ENCODE measurements at regions not wholly inside any gene's neighbourhood (a gene's known extent, or its start where the extent isn't known, plus 50 kb on each side); places are given as distances from the start of the nearest gene placed in this dataset.
"Not testable (repeated sequence)": the region's sequence is repeated elsewhere in the genome, so short reads cannot be mapped to it uniquely, and the experiment has no call there.

DNA sequence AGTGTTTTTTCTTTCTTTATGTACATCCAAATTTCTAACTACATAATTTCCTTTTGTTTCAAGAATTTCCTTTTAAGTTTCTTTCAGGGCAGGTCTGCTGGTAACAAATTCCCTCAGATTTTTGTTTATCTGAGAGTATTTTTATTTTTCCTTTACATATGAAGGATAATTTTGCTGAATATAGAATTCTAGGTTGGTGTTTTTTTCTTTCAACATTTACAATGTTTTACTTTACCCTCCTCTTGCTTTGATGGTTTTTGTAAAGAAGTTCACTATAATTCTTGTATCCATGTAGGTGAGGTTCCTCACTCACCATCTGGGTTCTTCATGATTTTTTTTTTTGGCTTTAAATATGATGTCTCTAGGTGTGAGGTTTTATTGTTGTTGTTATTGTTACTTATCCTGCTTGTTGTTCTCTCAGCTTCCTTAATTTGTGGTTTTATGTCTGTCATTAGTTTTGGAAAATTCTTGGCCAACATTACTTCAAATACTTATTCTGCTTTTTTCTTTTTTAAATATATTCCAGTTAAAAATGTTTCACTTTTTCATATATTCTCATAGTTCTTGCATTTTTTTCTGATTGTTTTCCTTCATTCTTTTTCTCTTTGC is 580.1 kb upstream of the CITED2 start:
- H3K4me3 ChIP-seq (ENCODE audit: low read depth, low read length), result no peak overlapping the region

DNA sequence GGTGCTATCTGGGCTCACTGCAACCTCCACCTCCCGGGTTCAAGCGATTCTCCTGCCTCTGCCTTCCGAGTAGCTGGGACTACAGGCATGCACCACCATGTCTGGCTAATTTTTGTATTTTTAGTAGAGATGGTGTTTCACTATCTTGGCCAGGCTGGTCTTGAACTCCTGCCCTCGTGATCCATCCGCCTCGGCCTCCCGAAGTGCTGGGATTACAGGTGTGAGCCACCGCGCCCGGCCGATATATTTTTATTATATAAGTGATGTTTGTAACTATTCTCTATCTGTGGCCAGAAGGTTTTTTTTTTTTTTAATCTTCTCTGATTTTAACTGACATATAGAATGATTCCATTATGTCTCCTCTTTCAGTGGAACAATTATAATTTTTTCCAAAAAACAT is 579.3 kb upstream of the CITED2 start:
- not testable (repeated sequence) for H3K4me3 ChIP-seq (ENCODE audit: low read depth, low read length); DNase-seq (ENCODE audit: low read depth)

More for the DNA sequence above, 580.1 kb upstream of the CITED2 start:
- TF ChIP-seq, protein P1, sequence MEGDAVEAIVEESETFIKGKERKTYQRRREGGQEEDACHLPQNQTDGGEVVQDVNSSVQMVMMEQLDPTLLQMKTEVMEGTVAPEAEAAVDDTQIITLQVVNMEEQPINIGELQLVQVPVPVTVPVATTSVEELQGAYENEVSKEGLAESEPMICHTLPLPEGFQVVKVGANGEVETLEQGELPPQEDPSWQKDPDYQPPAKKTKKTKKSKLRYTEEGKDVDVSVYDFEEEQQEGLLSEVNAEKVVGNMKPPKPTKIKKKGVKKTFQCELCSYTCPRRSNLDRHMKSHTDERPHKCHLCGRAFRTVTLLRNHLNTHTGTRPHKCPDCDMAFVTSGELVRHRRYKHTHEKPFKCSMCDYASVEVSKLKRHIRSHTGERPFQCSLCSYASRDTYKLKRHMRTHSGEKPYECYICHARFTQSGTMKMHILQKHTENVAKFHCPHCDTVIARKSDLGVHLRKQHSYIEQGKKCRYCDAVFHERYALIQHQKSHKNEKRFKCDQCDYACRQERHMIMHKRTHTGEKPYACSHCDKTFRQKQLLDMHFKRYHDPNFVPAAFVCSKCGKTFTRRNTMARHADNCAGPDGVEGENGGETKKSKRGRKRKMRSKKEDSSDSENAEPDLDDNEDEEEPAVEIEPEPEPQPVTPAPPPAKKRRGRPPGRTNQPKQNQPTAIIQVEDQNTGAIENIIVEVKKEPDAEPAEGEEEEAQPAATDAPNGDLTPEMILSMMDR (IDR thresholded peaks at IDR 0.05; ENCODE audit: insufficient read depth, low read depth, low read length, missing control alignments), result no peak
- DNase-seq (ENCODE audit: low read depth), result no peak

DNA sequence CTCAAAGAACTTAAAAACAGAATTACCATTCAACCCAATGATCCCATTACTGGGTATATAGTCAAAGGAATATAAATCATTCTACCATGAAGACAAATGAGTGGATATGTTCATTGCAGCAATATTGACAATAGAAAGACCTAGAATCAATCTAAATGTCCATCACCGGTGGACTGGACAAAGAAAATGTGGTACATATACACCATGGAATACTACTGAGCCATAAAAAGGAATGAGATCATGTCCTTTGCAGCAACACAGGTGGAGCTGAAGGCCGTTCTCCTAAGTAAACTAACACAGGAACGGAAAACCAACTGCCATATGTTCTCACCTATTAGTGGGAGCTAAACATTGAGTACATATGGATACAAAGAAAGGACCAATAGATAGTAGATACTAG is 576.7 kb upstream of the CITED2 start:
- TF ChIP-seq, protein P1 (IDR thresholded peaks at IDR 0.05; ENCODE audit: insufficient read depth, low read depth, low read length, missing control alignments), result no peak
- no peak for DNase-seq (ENCODE audit: low read depth)
- H3K4me3 ChIP-seq (ENCODE audit: low read depth, low read length), result no peak overlapping the region

DNA sequence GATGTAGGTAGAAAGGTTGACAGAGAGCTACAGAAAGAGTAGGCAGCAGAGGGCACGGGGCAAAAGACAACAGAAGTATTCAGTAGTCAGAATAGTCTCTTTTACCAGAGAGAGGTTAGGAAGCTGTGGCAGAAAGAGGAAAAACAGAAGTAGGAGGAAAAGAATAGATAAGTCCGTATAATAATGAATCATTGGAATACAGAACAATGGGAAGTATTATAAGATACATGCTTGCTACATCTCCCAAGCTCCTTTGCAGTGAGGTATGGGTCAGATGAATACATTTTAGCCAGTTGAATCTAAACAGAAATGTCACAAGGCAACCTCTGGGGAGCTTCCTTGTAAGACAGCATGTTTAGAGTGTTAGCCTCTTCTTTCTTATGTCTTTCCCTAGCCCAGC is 570.5 kb upstream of the CITED2 start:
- H3K4me3 ChIP-seq (ENCODE audit: low read depth, low read length), result no peak overlapping the region
- TF ChIP-seq, protein P1 (IDR thresholded peaks at IDR 0.05; ENCODE audit: insufficient read depth, low read depth, low read length, missing control alignments), result no peak
- no peak for DNase-seq (ENCODE audit: low read depth)

DNA sequence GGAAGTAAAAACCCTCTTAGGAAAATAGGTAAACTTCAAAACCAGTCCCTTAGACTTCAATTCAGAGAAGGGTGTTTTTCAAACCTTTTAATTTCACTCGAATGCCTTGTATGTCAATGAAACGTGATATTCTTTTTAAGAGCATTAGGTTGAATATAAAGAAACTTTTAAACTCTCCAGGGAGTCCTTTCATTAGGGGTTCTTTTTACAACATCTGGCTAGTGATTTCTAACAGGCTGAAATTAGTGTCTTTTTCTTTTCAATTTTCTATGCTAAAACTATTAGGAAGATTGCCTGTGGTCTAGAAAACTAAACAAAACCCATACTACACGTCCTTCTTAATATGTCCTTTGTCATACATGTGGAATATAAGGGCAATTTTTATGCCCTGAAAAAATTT is 569.7 kb upstream of the CITED2 start:
- DNase-seq (ENCODE audit: low read depth), result no peak
- H3K4me3 ChIP-seq (ENCODE audit: low read depth, low read length), result no peak overlapping the region
- TF ChIP-seq, protein P1 (IDR thresholded peaks at IDR 0.05; ENCODE audit: insufficient read depth, low read depth, low read length, missing control alignments), result no peak

DNA sequence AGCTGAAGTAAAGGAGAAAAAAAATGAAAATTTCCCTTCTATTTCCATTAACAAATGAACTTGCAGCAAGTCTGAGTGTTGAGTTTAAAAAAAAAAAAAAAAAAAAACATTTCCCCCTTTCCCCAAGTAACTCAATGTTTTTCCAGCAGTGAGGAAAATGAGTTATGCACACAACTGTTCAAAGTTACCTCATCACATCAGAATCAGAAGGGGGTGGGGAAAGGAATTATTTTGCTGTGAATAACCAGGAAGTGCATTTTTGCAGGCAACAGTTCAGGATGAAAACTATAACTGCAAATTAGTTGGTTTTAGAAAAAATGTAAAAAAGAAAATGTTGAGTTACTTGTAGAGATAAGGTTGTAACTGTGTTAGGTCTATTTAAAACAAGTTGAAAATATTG is 568.9 kb upstream of the CITED2 start:
- TF ChIP-seq, protein P1 (IDR thresholded peaks at IDR 0.05; ENCODE audit: insufficient read depth, low read depth, low read length, missing control alignments), result no peak
- H3K4me3 ChIP-seq (ENCODE audit: low read depth, low read length), result no peak overlapping the region
- DNase-seq (ENCODE audit: low read depth), result no peak

DNA sequence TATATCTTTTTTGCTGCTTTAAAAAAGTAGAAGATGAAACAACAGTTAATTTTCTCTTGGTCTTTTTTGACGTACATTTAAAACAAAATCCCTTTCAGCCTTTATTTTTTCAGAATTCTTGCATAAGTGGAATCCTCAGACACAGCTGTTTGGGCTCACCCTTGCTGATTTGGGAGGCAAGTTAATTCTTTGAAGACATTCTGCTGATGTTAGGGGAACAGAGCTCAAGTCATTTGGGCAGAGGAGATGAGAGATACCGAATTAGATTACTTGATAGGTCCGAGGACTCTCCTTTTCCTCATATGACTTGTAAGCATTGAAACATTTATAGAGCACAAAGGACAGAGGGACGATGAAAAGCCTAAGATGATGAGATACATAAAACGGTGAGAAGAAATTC is 567.9 kb upstream of the CITED2 start:
- no peak overlapping the region for H3K4me3 ChIP-seq (ENCODE audit: low read depth, low read length)
- TF ChIP-seq, protein P1 (IDR thresholded peaks at IDR 0.05; ENCODE audit: insufficient read depth, low read depth, low read length, missing control alignments), result no peak
- no peak for DNase-seq (ENCODE audit: low read depth)

Measured in GM12865 (cell line).